MM.1S (cell line): ENCODE measurements at regions not wholly inside any gene's neighbourhood (a gene's known extent, or its start where the extent isn't known, plus 50 kb on each side); places are given as distances from the start of the nearest gene placed in this dataset.

Experiments
- DNase-seq: peaks from one replicate; pipeline ENCODE4 v3.0.0-alpha.2; 2015
- H2AFZ ChIP-seq: fragments of 300-600 bp; sonication (generic); 2 replicates; pipeline ENCODE4 v1.6.0; 2016; ENCODE audit warnings: antibody characterized with exemption, low read length
- H3F3A ChIP-seq: fragments of 300-600 bp; sonication (generic); 2 replicates; pipeline ENCODE4 v1.6.1; 2016; ENCODE audit warnings: mild to moderate bottlenecking, antibody characterized with exemption, low read length, moderate library complexity, mixed read lengths; ENCODE audit not compliant: insufficient read depth
- H3K27ac ChIP-seq: fragments of 300-600 bp; sonication (generic); 2 replicates; pipeline ENCODE4 v1.5.1; 2016; ENCODE audit warnings: mild to moderate bottlenecking, low read length
- H3K27me3 ChIP-seq: fragments of 300-600 bp; sonication (generic); replicated peaks from 2 replicates; pipeline ENCODE4 v1.6.0; 2016; ENCODE audit warnings: low read length; ENCODE audit not compliant: insufficient read depth
- H3K36me3 ChIP-seq: fragments of 300-600 bp; sonication (generic); replicated peaks from 2 replicates; pipeline ENCODE4 v1.6.1; 2016; ENCODE audit warnings: mild to moderate bottlenecking, low read length, mixed read lengths; ENCODE audit not compliant: insufficient read depth
- H3K4me1 ChIP-seq: fragments of 300-600 bp; sonication (generic); 2 replicates; pipeline ENCODE4 v1.6.1; 2016; ENCODE audit warnings: low read length, mixed read lengths
- H3K4me2 ChIP-seq: fragments of 300-600 bp; sonication (generic); 2 replicates; pipeline ENCODE4 v1.6.0; 2016; ENCODE audit warnings: low read depth, low read length
- H3K4me3 ChIP-seq: fragments of 300-600 bp; sonication (generic); 2 replicates; pipeline ENCODE4 v1.5.1; 2016; ENCODE audit warnings: low read length, mixed read lengths
- H3K79me2 ChIP-seq: fragments of 300-600 bp; sonication (generic); 2 replicates; pipeline ENCODE4 v1.6.1; 2016; ENCODE audit warnings: mixed run types, low read length, mixed read lengths
- H3K9ac ChIP-seq: fragments of 300-600 bp; sonication (generic); 2 replicates; pipeline ENCODE4 v1.6.1; 2016; ENCODE audit warnings: low read length, mixed read lengths
- H3K9me2 ChIP-seq: fragments of 300-600 bp; sonication (generic); replicated peaks from 2 replicates; pipeline ENCODE4 v1.6.1; 2016; ENCODE audit warnings: mild to moderate bottlenecking, low read length, mixed read lengths; ENCODE audit not compliant: insufficient read depth
- H3K9me3 ChIP-seq: fragments of 300-600 bp; sonication (generic); replicated peaks from 2 replicates; pipeline ENCODE4 v1.6.1; 2016; ENCODE audit warnings: mild to moderate bottlenecking, low read length, mixed read lengths; ENCODE audit not compliant: insufficient read depth
- H4K20me1 ChIP-seq: fragments of 300-600 bp; sonication (generic); 2 replicates; pipeline ENCODE4 v1.6.1; 2016; ENCODE audit warnings: mild to moderate bottlenecking, low read length, moderate library complexity, mixed read lengths; ENCODE audit not compliant: insufficient read depth
- CTCF ChIP-seq: fragments of 300-600 bp; sonication (generic); IDR thresholded peaks from 2 replicates; pipeline ENCODE4 v1.5.1; 2016; ENCODE audit warnings: antibody characterized with exemption, low read length, mixed read lengths
- EZH2 ChIP-seq: fragments of 300-600 bp; sonication (generic); optimal IDR thresholded peaks from 2 replicates; pipeline ENCODE3; 2017; ENCODE audit warnings: low read depth, mild to moderate bottlenecking, antibody characterized with exemption, low read length, mixed read lengths
- EZH2phosphoT487 ChIP-seq: fragments of 300-600 bp; sonication (generic); IDR thresholded peaks from 2 replicates; pipeline ENCODE4 v1.6.1; 2018; ENCODE audit warnings: antibody characterized with exemption, low read length

DNA sequence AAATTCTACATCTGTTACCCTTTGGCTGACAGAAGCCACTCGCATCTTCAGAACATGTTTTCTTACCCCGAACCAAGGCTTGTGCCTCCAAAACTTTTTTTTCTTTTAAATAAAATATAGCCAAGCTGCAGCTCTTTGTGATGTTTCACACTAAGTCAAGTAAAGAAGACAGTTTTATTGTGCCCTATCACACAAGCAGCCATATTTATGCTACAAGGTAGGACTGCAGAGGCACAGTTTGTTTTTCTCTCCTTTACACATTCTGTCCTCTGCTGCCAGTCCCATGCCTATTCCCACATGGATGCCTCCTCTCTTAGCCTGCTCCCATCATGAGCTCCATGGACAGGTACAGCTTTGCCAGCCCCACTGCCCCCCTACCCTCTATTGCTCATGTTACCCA is 219.6 kb upstream of the THUMPD2 start:
- Histone ChIP-seq H2AFZ (no peak overlapping the region), H3F3A (no peaks in the 10 kb centered on the region), H3K27ac (no peak overlapping the region), H3K9me2 (no peaks in the 10 kb centered on the region), H3K4me2 (no peak overlapping the region), H4K20me1 (no peaks in the 10 kb centered on the region), H3K9me3 (no peaks in the 10 kb centered on the region), H3K9ac (no peak overlapping the region), H3K27me3 (no peaks in the 10 kb centered on the region), H3K79me2 (no peaks in the 10 kb centered on the region), H3K36me3 (no peaks in the 10 kb centered on the region), H3K4me3 (no peak overlapping the region), H3K4me1 (peaks cover 4% of the 10 kb centered on the region; the same call in 1 of the 2 replicates)
- no peak for DNase-seq
- no peak for TF ChIP-seq EZH2phosphoT487

- no peak overlapping the region for H3K27ac ChIP-seq
- H3K4me2 ChIP-seq: no peak overlapping the region
- no peak for TF ChIP-seq EZH2
- H3K9me2 ChIP-seq: no peaks in the 10 kb centered on the region
- H3K9ac ChIP-seq: no peak overlapping the region
- H3K9me3 ChIP-seq: no peaks in the 10 kb centered on the region
- peaks cover 4% of the 10 kb centered on the region; the same call in 1 of the 2 replicates for H3K4me1 ChIP-seq
- no peak for DNase-seq
- H3K79me2 ChIP-seq: no peaks in the 10 kb centered on the region
- H3F3A ChIP-seq: no peaks in the 10 kb centered on the region
- H3K36me3 ChIP-seq: no peaks in the 10 kb centered on the region
- no peaks in the 10 kb centered on the region for H3K27me3 ChIP-seq
- no peaks in the 10 kb centered on the region for H4K20me1 ChIP-seq
- no peak overlapping the region for H2AFZ ChIP-seq
- H3K4me3 ChIP-seq: no peak overlapping the region
These were observed 217.6 kb upstream of the THUMPD2 start for GRCh38 chr2:39996653-39997080.

GRCh38 chr2:39995005-39995737 is 216.1 kb upstream of the THUMPD2 start:
- Histone ChIP-seq H3K4me1 (peaks cover 4% of the 10 kb centered on the region; the same call in 1 of the 2 replicates), H4K20me1 (no peaks in the 10 kb centered on the region), H3K4me3 (no peak overlapping the region; the same call in 1 of the 2 replicates), H3K9ac (no peak overlapping the region), H3K27ac (peak overlapping the region; percentile 40), H2AFZ (peak overlapping the region; percentile 59), H3K79me2 (no peaks in the 10 kb centered on the region), H3K4me2 (peak overlapping the region; percentile 41; the same call in 1 of the 2 replicates), H3K27me3 (no peaks in the 10 kb centered on the region), H3K9me2 (no peaks in the 10 kb centered on the region), H3K36me3 (no peaks in the 10 kb centered on the region), H3F3A (no peaks in the 10 kb centered on the region), H3K9me3 (no peaks in the 10 kb centered on the region)
- DNase-seq: peak; percentile 10
- no peak for TF ChIP-seq CTCF
- TF ChIP-seq EZH2phosphoT487: no peak
- TF ChIP-seq EZH2: no peak

DNA sequence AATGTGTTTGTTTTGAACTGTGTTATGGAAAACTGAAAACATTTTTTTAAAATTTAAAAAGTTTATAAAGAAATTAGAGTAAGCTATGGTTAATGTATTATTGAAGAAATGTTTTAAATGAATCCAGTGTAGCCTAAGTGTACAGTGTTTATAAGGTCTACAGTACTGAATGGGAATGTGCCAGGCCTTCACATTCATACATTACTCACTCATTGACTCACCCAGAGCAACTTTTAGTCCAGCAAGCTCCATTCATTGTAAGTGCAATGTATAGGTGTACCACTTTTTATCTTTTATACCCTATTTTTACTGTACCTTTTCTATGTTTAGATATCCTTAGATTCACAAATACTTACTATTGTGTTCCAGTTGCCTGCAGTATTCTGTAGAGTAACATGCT is 215.1 kb upstream of the THUMPD2 start:
- Histone ChIP-seq H3K27me3 (no peaks in the 10 kb centered on the region), H3K9ac (no peak overlapping the region), H3K27ac (no peak overlapping the region), H2AFZ (no peak overlapping the region), H3K9me3 (no peaks in the 10 kb centered on the region), H3K4me2 (no peak overlapping the region), H3K9me2 (no peaks in the 10 kb centered on the region), H3F3A (no peaks in the 10 kb centered on the region), H3K79me2 (no peaks in the 10 kb centered on the region), H3K4me3 (no peak overlapping the region), H3K4me1 (peaks cover 4% of the 10 kb centered on the region; the same call in 1 of the 2 replicates), H4K20me1 (no peaks in the 10 kb centered on the region), H3K36me3 (no peaks in the 10 kb centered on the region)
- TF ChIP-seq EZH2phosphoT487: no peak
- no peak for TF ChIP-seq CTCF
- TF ChIP-seq EZH2: no peak
- DNase-seq: no peak
